Middle frontal gyrus (tissue), 1 donor: ENCODE measurements at regions not wholly inside any gene's neighbourhood (a gene's known extent, or its start where the extent isn't known, plus 50 kb on each side); places are given as distances from the start of the nearest gene placed in this dataset.
"Not testable (repeated sequence)": the region's sequence is repeated elsewhere in the genome, so short reads cannot be mapped to it uniquely, and the experiment has no call there.

Source experiments
- DNase-seq: peaks from one replicate; pipeline ENCODE4 v3.0.0-alpha.2; 2015; ENCODE audit warnings: low spot score; ENCODE audit errors: extremely low spot score

DNA sequence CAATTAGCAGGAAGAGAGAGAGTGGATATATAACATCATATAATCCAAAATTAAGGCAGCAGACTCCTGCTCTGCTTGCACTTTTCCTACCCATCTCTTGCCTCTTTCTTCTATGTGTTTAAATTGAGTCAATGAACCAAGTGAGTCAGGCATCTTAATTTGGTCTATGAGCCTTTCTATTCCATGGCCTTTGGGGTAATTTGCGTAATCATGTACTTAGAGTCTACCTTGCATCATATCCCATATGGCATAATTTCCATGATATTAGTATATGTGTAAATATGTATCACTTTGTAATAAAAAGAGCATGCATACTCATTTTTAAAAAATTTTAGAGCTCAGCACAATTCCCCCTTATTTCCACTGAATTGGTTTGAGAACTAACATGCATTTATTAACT is 555.2 kb downstream of the STK39 start:
- DNase-seq: no peak

DNA sequence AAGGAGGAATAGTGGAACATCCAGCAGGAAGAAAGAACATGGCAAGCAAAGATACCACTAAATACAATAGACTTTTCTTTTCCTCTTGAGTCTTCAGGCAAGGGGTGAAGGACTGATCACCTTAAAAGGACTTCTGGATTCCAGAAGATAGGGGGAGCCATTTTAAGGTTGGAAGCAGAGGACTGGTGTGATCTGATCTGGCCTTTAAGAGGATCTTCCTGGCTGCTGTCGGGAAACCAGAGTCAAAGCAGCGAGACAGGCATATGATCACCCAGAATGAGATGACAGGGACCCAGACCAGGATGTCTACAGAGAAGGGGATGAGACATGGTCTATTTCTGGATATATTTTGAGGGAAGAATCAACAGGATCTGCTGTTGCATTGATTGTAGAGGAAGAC is 558.0 kb downstream of the STK39 start:
- DNase-seq: no peak

DNA sequence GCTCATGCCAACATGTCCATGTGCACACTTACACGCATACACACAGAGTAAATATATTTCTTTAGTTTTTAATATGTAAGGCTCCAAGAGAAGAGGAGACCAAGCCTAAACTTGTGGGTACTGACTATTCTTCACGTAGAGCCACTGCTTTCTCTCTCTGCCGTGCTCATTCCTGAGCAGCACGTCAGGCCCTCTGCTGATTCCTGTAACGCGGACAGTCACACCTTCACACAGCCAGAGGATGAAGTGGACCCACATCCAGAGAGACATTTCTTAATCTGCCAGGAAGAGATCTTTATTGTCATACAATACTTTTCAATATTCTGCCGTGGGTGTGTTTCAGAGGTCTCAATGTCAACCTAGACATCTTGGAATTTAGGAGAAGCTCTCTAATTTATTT is 560.7 kb downstream of the STK39 start:
- no peak for DNase-seq

DNA sequence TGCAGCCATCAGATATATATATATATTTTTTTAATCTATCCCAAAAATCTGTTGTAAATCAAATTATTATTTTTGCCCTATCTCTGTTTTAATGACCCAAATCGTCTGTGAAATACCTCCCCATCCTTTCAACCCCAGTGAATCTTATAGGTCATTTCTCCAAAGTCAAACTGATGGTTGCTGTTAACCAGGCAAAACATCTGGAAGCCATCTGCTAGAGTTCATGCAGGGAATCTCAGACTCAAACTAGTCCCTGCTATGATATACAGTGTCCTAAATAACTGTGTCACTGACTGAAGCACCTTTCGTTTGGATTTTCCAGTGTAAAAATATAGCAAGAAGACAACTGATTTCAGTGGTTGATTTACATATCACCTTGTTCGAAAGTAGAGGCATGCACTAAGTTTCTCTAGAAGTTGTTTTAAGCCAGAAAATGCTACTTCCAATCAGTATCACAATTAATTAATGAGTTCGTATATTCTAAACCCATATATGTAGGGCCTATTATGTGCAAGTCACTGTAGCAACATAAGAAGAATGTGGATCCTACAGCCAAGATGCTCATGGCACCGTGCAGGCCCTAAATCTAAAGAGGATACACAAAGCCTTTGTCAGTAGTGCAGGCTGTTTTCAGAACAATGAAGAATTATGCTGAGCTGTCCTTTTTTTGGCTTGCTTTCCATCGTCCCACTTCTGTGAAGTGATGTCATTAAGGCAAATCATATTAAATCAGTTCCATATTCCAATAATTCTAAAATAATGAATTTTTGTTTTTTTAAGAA is 566.0 kb downstream of the STK39 start:
- no peak for DNase-seq

DNA sequence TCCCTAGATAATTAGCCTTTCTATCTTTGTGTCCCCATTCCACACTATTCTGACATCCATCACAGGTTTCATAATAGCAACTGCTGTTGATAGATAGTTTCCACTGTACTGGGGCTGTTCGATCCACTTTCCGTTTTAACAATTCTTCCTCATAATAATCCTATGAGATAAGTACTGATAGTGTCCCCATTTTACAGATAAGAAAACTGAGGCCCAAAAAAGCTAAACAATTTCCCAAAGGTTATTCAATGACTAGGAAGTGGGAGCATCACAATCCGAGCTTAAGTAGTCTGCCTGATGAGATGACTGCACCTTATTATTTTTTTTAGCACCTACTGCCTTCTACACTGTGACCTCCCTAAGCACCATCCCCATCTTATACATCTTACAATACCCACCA is 569.2 kb downstream of the STK39 start:
- DNase-seq: no peak

DNA sequence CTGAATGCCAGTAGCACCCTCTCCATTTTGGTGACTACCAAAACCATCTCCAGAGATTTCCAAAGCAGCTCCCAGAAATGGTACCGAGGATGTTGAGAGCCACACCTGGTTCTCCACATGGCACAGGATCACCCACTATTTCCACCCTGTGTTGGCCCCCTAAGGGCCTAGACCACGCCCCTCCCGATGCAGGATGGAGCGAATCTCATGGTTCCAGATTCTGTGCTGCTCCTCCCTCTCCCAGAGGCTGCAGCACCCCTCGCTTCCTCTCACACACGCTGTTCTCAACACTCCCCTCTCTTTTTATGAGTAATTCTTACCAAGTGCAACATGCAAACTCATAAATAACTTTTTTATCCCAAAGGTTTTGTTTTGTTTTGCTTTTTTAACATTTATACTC is 571.5 kb downstream of the STK39 start:
- no peak for DNase-seq

DNA sequence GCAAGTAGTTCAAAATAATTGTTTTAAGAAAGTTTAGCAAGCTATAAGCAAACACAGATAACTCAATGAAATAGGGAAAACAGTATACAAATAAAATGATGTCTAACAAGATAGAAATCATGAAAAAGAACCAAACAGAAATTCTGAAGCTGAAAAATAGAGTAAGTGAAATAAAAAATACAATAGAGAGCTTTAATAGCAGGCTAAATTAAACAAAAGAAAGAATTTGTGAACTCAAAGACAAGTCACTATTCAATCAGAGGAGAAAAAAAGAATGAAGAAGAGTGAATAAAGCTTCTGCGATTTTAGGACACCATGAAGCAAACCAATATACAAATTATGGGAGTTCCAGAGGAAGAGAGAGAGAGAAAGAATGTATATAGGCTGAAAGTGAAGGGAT is 576.8 kb downstream of the STK39 start:
- no peak for DNase-seq

DNA sequence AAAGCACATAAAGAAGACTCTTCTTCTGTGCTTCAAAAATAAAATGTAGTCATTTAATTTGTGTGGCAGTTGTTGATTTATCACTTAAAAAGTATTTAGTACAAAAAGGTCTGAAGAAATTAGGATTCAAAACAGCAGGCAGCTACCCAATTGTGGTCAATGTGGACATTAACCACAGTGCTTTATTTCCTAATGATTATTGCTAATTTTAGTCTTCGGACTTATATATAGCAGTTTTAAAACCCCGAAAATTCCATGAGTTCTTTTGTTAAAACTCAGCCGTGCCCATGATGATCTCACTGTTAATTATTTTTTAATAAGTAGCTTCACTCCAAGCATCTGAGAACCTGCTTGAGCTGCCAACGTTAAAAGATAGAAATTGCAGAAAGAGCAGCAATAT is 594.3 kb downstream of the STK39 start:
- DNase-seq: no peak

DNA sequence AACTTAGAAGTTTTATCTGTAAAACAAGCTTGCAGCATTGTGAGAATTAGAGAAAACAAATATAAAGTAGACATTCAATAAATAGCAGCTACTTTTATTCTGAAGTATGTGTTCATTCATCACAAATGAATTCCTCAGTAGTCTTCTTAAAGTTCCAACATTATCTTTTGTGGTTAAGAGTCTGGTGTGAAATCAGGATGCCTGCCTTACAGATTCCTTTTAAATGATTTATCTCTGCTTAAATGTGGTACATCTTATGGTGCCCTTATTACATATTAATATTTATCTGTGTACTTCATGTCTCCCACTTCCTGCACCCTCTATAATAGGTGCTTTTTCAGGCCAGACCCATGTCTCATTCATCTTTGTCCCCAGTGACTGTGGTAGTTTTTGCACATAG is 595.0 kb downstream of the STK39 start:
- DNase-seq: no peak

DNA sequence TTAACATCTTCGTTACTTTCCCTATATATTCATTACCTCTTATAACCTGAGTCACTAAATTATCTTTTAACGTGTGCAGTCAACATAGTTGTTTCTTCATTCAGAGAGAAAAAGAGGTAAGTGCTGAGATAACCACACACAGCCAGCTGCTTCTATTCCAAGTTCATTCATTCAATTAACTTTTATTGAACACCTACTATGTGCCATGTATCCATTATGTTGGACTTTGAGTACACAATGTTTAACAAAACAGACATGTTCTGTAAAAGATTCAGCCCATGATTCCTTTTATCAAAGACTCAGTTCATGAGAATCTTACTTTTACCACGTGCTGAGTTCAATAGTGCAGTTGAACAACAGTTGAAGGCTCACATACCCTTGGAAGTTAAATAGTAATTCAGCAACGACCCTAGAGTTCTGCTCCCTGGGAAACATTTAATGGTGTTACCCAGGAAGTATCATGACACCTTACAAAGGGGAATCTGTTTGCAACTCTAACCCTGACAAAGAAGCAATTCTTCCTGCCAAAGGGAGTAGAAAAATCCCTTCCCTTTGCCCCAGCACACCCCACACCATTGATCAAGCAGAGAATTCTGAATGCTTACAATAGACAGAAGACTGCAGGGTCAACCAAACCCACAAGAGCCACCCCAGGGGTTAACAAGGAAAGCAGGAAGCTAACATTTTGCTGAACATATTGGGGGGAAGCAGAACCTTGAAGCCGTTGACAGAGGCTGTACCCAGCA is 595.8 kb downstream of the STK39 start:
- DNase-seq: no peak

DNA sequence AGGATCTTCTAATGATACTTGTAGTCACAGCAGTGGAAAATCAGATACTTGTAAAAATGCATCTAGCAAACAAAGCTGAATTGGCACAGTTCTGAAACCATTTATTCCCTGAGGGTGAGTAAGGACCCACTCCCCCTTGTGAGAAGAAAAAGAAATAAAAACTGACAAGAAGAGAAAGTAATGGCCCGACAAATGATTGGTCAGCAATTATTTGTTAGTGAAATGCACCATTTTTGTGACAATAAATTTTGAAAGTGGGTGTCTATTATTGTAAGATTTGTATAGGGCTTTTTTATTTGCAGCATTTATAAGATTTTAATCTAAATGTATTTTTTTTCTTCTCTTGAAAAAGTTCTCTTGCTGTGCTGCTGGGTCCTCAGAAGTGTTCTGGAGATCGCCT is 600.8 kb downstream of the STK39 start:
- no peak for DNase-seq

DNA sequence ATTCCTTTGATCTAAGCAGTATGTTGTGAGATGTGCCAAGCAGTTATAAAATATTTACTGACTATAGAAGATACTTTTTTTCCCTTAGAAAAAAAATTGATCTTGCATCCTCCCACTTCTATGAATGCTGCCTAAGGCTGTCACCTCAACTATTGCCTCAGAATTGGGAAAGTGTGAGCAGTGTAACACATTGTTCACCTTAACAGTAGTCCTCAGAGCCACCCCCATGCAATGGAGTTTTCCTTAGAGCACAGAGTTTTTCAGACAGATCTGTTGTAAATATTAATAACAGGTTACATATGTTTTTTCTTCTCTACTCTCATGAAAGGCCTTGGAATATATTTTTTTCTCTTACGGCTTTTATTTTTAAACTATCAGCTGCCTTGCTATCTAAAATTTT is 607.3 kb downstream of the STK39 start:
- no peak for DNase-seq

DNA sequence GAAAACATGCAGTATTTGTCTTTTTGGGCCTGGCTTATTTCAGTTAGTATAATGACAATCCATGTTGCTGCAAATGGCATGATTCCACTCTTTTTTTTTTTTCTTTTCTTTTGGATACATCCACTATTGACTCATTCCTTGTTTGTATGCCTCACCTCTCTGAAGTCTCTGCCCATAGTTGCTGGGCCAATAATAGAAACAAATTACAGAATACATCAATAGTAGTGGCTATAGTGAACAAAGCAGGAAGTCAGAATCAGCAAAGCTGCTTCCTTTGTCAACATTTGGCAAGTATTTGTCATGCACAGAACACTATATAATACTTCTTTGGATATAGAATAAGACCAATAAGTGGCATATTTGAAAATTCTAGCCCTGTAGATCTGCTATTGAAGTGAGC is 609.7 kb downstream of the STK39 start:
- no peak for DNase-seq

DNA sequence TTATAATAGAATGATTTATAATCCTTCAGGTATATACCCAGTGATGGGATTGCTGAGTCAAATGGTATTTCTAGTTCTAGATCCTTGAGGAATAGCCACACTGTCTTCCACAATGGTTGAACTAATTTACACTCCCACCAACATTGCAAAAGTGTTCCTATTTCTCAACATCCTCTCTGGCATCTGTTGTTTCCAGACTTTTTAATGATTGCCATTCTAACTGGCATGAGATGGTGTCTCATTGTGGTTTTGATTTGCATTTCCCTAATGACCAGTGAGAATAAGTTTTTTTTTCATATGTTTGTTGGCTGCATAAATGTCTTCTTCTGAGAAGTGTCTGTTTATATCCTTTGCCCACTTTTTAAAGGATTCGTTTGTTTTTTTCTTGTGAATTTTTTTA is 615.1 kb downstream of the STK39 start:
- DNase-seq: not testable (repeated sequence)

DNA sequence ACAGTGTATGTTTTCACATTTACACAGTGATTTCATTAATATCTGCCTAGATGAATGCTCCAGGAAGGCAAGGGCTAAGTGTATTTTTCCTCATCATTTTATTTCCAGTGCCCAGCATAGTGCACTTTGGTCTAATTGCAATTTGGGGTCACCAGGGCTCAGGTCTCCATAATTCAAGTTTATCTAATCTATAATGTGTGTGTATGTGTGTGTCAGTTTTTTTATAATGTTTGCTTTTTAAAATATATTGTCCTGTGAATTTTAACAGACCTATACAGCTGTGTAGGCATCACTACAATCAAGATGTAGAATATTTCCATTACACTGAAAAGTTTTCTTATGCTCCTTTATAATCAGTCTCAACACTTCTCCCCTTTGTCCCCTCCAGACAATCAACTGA is 620.4 kb downstream of the STK39 start:
- no peak for DNase-seq

DNA sequence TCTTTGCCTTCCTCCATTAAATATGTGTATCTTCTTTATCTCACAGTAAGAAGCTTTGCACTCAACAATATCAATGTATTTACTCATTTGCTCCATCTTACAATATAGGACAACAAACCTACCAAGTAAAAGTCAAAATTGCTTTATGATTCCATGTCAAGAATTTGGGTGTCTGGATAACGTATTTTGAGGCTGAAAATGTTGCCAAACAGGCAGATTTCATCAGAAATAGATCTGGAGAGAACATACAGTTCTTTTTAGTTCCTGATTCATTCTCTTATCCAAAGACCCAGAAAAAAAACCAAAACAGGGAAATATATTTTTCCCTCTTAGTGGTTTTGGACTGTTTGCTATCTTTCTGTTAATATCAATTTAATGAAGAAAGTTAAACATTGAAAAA is 621.1 kb downstream of the STK39 start:
- DNase-seq: no peak

DNA sequence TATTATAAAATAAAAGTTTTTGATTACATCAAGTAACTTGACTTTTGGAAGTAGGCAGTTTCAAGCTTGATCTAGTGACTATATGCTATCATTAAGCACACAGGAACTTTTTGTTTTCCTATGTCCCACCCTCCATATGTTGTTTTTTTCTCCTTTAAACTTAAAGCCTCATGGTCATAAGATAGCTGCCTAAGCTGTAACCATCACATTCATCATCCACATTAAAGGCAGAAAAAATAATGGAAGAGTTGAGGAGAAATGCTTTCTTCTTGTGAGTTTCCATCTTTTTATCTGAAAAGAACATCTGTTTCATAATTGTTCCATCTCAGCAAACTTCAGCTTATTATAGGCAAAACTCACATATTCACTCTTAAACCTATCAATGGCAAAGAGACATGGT is 630.4 kb downstream of the STK39 start:
- DNase-seq: no peak

DNA sequence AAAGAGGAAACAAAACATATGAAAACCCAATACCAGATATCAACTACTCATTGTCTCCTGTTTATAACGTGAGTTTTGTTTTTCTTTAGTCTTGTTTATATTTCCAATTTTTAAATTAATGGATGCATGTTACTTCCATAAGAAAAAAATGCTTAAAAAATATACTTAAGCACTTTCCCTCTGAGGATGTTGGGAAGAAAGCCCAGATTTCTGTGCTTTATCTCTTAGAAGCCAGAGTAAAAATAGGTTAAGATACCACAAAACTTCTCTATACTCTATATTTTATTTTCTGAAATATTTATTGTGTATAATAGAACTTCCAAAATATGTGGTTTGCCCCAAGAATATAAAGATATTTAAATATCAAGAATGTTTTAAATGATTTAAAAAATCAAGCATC is 633.9 kb downstream of the STK39 start:
- no peak for DNase-seq

DNA sequence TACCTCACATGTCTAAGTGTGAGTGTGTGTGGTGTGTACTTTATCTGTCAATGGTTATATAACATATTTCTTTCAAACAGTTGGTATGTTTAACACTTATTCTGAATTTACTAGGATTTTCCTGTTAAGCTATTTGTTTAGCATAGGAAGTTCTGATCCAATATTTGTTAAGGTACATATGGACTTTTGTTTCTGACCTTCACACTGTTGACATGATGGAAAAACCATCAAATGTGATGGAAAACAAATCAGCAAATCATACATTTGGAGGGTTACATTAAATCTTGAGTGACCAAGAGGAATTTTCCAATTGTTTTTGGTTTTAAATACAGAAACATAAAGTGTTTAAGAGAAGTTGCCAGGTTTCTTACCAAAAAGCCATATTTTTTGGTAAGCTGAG is 638.9 kb downstream of the STK39 start:
- DNase-seq: no peak

DNA sequence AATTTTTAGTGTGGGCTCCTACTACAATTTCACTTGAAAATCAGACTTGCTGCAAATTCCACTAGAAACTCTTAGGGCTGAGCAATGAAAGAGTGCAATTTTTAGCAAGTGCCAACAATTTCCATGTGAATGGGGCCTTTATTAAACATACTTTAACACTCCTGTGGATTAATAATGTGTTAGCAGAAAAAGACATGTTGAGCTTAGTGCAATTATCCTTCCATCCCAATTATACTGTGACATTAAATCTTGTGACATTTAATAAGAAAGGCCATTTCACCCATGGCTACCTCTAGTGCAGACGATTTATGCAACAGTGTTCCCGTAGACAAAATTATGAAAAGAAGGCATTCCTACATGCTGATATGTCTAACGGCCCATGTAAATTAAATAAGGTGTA is 639.7 kb downstream of the STK39 start:
- no peak for DNase-seq

DNA sequence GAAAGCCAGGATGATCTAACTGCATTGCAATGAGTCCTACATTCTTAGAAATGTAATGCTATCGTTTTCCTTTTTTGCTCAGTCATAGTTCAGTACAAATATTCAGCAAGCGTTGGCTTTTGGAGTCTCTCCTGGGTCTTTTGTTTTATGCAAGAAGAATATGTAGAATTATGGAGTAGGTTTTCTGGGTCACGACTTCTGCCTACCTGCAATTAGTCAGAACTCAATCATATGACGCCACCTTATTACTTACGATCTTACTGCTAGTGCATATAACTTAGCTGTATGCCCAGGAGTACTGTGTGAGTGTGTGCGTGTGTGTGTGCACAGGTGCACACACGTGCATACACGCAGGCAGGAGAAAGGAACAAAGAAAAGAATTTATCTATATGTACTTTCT is 640.2 kb downstream of the STK39 start:
- no peak for DNase-seq

DNA sequence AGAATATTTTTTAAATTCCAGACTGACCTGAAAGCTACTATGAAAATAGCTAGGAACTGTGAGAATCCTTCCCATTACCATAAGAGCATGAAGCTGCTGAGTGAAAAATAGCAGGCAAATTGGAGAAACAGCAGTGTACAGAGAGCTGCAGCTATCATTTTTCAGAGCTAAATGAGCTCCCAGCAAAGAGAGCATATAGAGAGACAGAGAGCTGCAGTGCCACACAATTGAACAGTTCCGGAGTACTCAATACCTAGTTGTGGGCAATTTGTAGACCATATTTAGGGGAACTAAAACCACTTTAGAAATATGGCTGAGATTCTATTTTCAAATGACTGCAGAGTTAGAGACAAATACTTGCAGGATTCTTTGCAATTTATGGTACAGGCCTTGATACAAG is 645.3 kb downstream of the STK39 start:
- no peak for DNase-seq

DNA sequence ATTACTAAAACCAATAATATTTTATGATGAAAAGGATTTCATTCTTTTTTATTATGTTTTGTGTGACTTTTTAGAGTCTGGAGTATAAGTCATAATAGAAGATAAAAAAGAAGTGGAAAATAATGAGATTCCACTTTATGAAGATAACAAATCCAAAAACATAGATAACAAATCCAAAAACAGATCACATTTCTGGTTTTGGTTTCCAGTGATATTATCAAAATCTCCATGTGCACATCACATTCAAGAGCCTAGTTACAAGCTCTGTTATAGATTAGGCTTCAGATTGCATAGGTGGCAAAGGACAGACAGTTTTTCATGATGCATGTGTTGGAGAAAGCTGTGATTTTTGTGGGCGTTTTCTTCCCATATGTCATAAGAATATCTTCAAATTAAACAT is 648.2 kb downstream of the STK39 start:
- no peak for DNase-seq
